Thyroid gland (tissue), 4 donors: ENCODE measurements at regions not wholly inside any gene's neighbourhood (a gene's known extent, or its start where the extent isn't known, plus 50 kb on each side); places are given as distances from the start of the nearest gene placed in this dataset.

Experiments used
- DNase-seq, 2 donors: peaks; one replicate each; pipeline ENCODE4 v3.0.0-alpha.2; 2019
- H3K27ac ChIP-seq, 3 donors: fragments of 200-600 bp; sonication (generic); 1 replicate in 2 of 3; 2 replicates in 1 of 3; pipeline ENCODE4 v1.5.1; 2016 to 2019; ENCODE audit warnings: mild to moderate bottlenecking in 1 of 3, moderate library complexity in 1 of 3
- H3K27me3 ChIP-seq: fragments of 200-600 bp; sonication (generic); one replicate; pipeline ENCODE4 v1.5.1; 2019
- H3K36me3 ChIP-seq, 2 donors: fragments of 200-600 bp; sonication (generic); one replicate each; pipeline ENCODE4 v1.5.1; 2016 to 2019
- H3K4me1 ChIP-seq, 2 donors: fragments of 200-600 bp; sonication (generic); one replicate each; pipeline ENCODE4 v1.5.1; 2017 to 2019
- H3K4me3 ChIP-seq, 3 donors: fragments of 200-600 bp; sonication (generic); replicated peaks in 1 of 3; 1 replicate in 2 of 3; 2 replicates in 1 of 3; pipeline ENCODE4 v1.5.1; 2016; ENCODE audit warnings: mild to moderate bottlenecking in 1 of 3
- H3K9me3 ChIP-seq: fragments of 200-600 bp; sonication (generic); one replicate; pipeline ENCODE4 v1.5.1; 2017
- POLR2A ChIP-seq, 2 donors: fragments of 450-650 bp; IDR thresholded peaks; one replicate each; pipeline ENCODE4 v1.6.1; 2017; ENCODE audit warnings: antibody characterized with exemption in 2 of 2, mild to moderate bottlenecking in 2 of 2, moderate library complexity in 1 of 2
- WGBS, 2 donors: methylation state at CpG; one replicate each; pipeline ENCODE4 v1.1.5; 2017; 5-methylcytosine and 5-hydroxymethylcytosine counted together
- intact Hi-C: fragments of 100-400 bp; cut with DNase I; formaldehyde crosslinking; loops from one replicate; pipeline ENCODE4 v1.15.1; 2023
- TF ChIP-seq, protein P1 (sequence below), 6 experiments: fragments of 200-600 bp in 3 of 6; fragments of 450-650 bp in 3 of 6; sonication (generic) in 3 of 6; IDR thresholded peaks; one replicate each; pipeline ENCODE4 v1.5.1; 2016 to 2019; ENCODE audit warnings: antibody characterized with exemption in 6 of 6, mild to moderate bottlenecking in 2 of 6, inconsistent platforms in 1 of 6, moderate library complexity in 1 of 6

DNA sequence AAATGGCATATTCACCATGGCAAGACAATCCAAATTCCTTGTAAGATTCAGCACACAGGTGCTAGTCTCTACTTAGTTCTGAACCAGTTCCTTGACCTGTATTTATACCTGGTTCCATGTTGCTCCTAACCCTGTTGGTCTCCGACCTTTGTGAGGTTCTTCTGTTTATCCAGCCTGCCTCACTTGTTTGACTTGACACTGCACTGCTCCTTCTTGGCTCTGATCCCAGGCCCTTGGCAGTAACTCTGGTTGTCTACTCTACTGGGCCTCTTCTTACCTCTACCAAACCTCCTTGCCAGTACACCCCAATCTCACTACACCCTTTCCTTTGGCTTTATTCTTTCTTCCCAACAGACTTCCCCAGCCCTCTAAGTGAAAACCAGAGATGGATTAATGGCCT, 419.4 kb upstream of the USP24 start:
- Histone ChIP-seq H3K27me3 (no peaks in the 10 kb centered on the region), H3K9me3 (no peaks in the 10 kb centered on the region), H3K4me3 (no peak overlapping the region), H3K4me1 (peaks cover 14 to 18% of the 10 kb centered on the region in 2 donors), H3K36me3 (no peaks in the 10 kb centered on the region), H3K27ac (no peak overlapping the region)
- WGBS, 2 donors, result 61 to 70% methylated on average over 1 of the region's 1 CpG
- TF ChIP-seq, protein P1, sequence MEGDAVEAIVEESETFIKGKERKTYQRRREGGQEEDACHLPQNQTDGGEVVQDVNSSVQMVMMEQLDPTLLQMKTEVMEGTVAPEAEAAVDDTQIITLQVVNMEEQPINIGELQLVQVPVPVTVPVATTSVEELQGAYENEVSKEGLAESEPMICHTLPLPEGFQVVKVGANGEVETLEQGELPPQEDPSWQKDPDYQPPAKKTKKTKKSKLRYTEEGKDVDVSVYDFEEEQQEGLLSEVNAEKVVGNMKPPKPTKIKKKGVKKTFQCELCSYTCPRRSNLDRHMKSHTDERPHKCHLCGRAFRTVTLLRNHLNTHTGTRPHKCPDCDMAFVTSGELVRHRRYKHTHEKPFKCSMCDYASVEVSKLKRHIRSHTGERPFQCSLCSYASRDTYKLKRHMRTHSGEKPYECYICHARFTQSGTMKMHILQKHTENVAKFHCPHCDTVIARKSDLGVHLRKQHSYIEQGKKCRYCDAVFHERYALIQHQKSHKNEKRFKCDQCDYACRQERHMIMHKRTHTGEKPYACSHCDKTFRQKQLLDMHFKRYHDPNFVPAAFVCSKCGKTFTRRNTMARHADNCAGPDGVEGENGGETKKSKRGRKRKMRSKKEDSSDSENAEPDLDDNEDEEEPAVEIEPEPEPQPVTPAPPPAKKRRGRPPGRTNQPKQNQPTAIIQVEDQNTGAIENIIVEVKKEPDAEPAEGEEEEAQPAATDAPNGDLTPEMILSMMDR (IDR thresholded peaks at IDR 0.05), result no peak
- no peak for TF ChIP-seq POLR2A (IDR thresholded peaks at IDR 0.05)
- intact Hi-C loops, result no loop called here
- peak; percentile 15 to 28 for DNase-seq

DNA sequence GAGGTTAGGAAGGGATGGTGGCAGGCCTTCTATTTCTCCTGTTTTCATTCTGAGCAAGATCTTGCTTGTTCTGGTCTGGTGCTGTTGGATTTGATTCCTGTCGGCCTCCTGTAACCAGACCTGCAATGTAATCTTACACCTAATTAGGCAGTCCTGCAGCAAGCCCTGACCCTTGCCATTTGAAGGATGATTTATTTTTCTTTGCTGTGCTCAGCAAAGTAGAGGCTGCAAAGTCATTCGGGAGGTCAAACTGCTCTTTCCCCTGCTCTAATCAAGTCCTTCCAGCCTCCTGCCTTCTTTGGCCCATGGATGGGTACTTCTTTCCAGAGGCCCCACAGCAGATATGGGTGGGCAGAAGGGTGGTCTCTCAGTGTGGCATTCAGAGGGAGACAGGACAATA, 417.7 kb upstream of the USP24 start:
- peak overlapping the region; percentile 2 to 67 (median 39) for H3K27ac ChIP-seq
- intact Hi-C loops, result no loop called here
- no peak overlapping the region for H3K4me3 ChIP-seq
- no peaks in the 10 kb centered on the region for H3K9me3 ChIP-seq
- H3K4me1 ChIP-seq, result peaks cover 14 to 18% of the 10 kb centered on the region in 2 donors
- WGBS, 2 donors, result 37 to 44% methylated on average over 2 of the region's 2 CpGs
- no peaks in the 10 kb centered on the region for H3K36me3 ChIP-seq
- TF ChIP-seq, protein P1 (IDR thresholded peaks at IDR 0.05), result no peak
- TF ChIP-seq POLR2A (IDR thresholded peaks at IDR 0.05), result no peak
- H3K27me3 ChIP-seq, result no peaks in the 10 kb centered on the region
- DNase-seq, result peak; percentile 25 to 26

DNA sequence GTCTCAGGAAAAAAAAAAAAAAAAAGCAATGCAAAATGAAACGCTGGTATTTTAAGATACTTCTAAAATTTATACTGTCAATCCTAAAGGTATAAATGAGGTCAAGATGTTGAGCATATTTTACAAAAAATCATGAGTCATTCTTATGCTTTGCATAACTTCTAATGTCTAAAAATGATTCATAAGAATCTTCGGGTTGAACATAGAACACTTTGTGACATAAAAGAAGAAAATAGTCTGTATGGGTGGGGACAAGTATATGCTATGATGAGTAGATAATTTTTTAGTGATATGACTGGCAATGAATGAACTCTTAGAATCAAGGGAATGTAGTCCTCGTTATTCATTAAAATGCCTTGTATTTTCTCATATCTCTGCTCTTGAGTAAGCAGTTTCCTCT, 416.9 kb upstream of the USP24 start:
- Histone ChIP-seq H3K4me1 (peaks cover 14 to 18% of the 10 kb centered on the region in 2 donors), H3K36me3 (no peaks in the 10 kb centered on the region), H3K9me3 (no peaks in the 10 kb centered on the region), H3K27me3 (no peaks in the 10 kb centered on the region), H3K27ac (peak overlapping the region in 1 of 3 donors; percentile 44), H3K4me3 (no peak overlapping the region)
- no peak for DNase-seq
- TF ChIP-seq, protein P1 (IDR thresholded peaks at IDR 0.05), result no peak
- no peak for TF ChIP-seq POLR2A (IDR thresholded peaks at IDR 0.05)
- intact Hi-C loops, result no loop called here
- WGBS, 2 donors, result 68 to 79% methylated on average over 3 of the region's 3 CpGs

DNA sequence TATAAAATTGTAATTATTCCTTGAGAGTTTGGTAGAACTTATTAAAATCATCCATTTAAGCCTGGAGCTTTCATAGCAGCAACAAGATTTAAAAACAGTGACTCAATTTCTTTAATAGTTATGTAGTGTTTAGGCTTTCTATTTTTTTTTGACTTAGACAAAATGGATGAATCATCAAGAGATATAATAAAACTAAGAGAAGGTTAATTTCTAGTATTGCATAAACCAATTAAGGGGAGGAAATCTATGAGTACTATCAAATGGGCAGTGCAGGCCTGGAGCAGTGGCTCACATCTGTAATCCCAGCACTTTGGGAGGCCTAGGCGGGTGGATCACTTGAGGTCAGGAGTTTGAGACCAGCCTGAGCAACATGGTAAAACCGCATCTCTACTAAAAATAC, 416.3 kb upstream of the USP24 start:
- no peak for DNase-seq
- WGBS, 2 donors, result 83 to 92% methylated on average over 2 of the region's 2 CpGs
- Histone ChIP-seq H3K27ac (no peak overlapping the region), H3K27me3 (no peaks in the 10 kb centered on the region), H3K4me1 (peaks cover 14 to 18% of the 10 kb centered on the region in 2 donors), H3K4me3 (no peak overlapping the region), H3K9me3 (no peaks in the 10 kb centered on the region), H3K36me3 (no peaks in the 10 kb centered on the region)
- TF ChIP-seq, protein P1 (IDR thresholded peaks at IDR 0.05), result no peak
- TF ChIP-seq POLR2A (IDR thresholded peaks at IDR 0.05), result no peak
- intact Hi-C loops, result no loop called here

DNA sequence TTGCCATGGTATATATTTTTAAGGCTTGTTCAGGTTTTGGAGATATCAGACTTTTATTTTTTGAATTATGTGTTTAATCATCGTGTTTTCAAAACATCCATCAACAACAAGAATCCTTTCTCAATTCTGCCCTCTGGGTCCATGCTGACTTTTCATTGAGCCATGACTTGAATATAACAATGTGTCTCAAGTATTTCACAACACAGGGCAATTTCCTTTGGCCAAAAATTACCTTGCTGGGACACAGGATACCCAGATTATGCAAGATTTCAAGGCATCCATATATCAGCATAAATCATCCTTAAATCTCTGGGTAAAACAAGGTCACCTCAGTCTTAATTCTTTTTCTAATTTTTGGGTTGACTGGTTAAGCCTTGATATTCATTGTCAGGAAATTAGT, 411.2 kb upstream of the USP24 start:
- Histone ChIP-seq H3K4me3 (no peak overlapping the region), H3K36me3 (no peaks in the 10 kb centered on the region), H3K27me3 (no peaks in the 10 kb centered on the region), H3K27ac (no peak overlapping the region), H3K9me3 (no peaks in the 10 kb centered on the region), H3K4me1 (no peaks in the 10 kb centered on the region)
- 69 to 70% methylated on average over 1 of the region's 1 CpG for WGBS, 2 donors
- intact Hi-C loops, result no loop called here
- TF ChIP-seq, protein P1 (IDR thresholded peaks at IDR 0.05), result no peak
- TF ChIP-seq POLR2A (IDR thresholded peaks at IDR 0.05), result no peak
- no peak for DNase-seq
